Fibroblast of skin of scalp (primary cell): ENCODE measurements at regions not wholly inside any gene's neighbourhood (a gene's known extent, or its start where the extent isn't known, plus 50 kb on each side); places are given as distances from the start of the nearest gene placed in this dataset.
"Not testable (repeated sequence)": the region's sequence is repeated elsewhere in the genome, so short reads cannot be mapped to it uniquely, and the experiment has no call there.

ENCODE experiments used
- DNase-seq: peaks from one replicate; pipeline ENCODE4 v3.0.0-alpha.2; 2013

DNA sequence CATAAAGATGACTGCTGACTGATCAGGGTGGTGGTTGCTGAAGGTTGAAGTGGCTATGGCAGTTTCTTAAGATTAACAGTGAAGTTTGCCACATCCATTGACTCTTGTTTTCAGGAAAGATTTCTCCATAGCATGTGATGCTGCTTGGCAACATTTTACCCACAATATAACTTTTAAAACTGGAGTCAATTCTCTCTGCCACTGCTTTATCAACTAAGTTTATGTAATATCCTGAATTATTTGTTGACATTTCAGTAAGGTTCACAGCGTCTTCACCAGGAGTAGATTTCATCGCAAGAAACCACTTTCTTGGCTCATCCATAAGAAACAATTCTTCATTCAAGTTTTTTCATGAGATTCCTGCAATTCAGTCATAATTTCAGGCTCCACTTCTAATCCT, 166.5 kb upstream of the SPRY1 start:
- DNase-seq: no peak

GRCh38 chr4:123232439-123232838, 164.2 kb upstream of the SPRY1 start:
- DNase-seq: peak; percentile 68

DNA sequence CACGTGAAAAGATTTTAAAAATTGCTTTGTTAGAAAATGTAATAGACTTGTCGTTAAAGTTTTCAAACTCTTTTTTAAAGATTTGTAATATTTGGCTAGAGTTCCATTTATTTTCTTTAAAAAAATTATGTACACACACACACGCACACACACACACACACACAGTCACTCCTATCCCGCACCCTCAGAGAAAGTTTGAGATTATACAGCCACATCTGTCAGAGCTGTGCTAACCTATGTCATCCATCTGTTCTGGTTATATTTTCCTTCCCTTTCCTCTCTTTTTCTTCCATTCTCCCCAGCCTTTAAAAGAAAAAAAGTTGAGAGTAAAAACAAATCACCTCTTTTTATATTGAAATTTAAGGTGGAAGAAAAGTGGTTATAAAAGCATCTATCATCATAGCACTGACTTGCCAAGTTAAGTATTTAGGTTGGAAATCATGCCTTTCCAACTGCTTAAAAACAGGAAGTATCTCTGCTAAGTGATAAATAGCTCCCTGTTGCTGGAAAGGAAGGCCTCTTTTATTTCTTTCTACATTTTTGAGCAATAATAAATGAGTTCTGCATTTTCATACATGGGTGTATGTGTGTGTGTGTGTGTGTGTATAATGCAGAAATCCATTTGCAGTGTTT, 163.3 kb upstream of the SPRY1 start:
- DNase-seq: no peak

- DNase-seq: peak; percentile 76
Measured at GRCh38 chr4:123234955-123235354, 161.6 kb upstream of the SPRY1 start.

DNA sequence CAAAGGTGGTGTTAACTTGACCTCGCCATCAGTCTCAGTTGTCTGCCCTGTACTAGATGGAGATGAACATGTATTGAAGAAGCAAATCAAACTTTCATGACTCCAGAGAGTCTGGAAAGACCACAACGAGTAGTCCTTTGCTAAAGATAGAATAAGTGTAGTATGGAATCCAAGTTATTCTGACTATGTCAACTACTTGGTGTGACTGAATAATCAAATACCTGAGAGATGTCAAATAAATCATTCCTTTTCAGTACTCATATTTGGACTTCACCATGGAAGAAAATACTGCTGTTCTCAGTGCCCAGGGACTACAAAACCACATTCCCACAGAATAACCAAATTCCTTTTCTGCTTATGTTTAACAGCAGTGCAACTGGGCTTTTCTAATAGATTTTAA, 161.2 kb upstream of the SPRY1 start:
- DNase-seq: peak; percentile 92

DNA sequence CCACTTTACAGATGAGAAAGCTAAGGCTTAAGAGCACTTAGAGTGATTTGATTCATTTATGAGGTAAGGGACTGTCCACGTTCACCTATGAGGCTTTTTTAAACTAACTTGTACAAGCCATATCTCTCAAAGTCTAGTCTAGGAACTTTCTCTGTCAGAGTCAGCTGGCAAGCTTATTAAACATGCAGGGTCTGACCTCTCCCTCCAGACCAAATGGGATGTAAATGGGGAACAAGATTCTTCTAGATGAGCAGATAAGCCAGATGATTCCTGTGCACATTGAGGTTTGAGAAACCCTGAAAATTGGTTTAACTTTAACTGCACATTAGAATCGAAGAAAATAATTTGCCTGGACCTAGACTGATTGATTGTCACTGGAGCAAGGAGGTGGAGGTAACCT, 160.0 kb upstream of the SPRY1 start:
- DNase-seq: no peak

- not testable (repeated sequence) for DNase-seq
Measured at GRCh38 chr4:123240286-123240685, 156.3 kb upstream of the SPRY1 start.

DNA sequence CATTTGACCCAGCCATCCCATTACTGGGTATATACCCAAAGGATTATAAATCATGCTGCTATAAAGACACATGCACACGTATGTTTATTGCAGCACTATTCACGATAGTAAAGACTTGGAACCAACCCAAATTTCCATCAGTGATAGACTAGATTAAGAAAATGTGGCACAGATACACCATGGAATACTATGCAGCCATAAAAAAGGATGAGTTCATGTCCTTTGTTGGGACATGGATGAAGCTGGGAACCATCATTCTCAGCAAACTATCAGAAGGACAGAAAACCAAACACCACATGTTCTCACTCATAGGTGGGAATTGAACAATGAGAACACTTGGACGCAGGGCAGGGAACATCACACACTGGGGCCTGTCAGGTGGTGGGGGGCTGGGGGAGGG, 153.4 kb upstream of the SPRY1 start:
- not testable (repeated sequence) for DNase-seq

GRCh38 chr4:123244137-123244536, 152.5 kb upstream of the SPRY1 start:
- no peak for DNase-seq

- DNase-seq: no peak
Measured at GRCh38 chr4:123246085-123246484, 150.5 kb upstream of the SPRY1 start.

GRCh38 chr4:123248085-123248659, 148.4 kb upstream of the SPRY1 start:
- peak; percentile 29 for DNase-seq

GRCh38 chr4:123249821-123250220, 146.8 kb upstream of the SPRY1 start:
- DNase-seq: no peak

- DNase-seq: peak; percentile 34
Measured at GRCh38 chr4:123250843-123251242, 145.8 kb upstream of the SPRY1 start.

DNA sequence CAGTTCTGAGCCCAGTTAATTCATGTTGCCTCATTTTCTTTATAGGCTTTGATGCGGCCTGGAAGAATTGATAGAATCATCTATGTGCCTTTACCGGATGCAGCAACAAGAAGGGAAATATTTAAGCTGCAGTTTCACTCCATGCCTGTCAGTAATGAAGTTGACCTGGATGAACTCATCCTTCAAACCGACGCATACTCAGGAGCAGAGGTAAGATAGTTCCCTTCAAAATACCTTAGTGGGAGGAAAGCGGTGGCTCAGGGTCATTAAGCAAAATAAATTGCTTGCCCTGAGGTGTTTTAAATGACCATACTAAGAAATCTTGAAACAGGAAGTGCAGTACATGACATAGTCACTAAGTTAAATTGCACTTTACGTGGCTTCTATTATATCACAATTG, 140.6 kb upstream of the SPRY1 start:
- DNase-seq: no peak

DNA sequence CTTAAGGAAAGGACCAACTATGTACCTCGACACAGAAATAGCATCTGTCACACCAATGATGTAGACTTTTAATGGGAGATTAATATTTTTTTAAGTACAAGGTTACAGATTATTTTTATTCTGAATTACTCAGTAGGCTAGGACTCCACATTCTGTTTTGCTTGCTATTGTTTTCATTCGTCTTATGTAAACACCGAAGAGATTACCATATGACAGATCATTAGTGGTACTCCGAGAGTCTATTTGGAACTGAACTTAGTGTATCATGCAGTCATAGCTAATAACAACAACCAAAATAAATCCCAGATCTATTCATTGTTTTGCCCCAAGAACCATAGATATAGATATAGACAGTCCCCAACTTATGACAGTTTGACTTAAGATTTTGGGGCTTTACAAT, 139.7 kb upstream of the SPRY1 start:
- DNase-seq: no peak

- DNase-seq: no peak
Measured at GRCh38 chr4:123257591-123257990, 139.0 kb upstream of the SPRY1 start.

DNA sequence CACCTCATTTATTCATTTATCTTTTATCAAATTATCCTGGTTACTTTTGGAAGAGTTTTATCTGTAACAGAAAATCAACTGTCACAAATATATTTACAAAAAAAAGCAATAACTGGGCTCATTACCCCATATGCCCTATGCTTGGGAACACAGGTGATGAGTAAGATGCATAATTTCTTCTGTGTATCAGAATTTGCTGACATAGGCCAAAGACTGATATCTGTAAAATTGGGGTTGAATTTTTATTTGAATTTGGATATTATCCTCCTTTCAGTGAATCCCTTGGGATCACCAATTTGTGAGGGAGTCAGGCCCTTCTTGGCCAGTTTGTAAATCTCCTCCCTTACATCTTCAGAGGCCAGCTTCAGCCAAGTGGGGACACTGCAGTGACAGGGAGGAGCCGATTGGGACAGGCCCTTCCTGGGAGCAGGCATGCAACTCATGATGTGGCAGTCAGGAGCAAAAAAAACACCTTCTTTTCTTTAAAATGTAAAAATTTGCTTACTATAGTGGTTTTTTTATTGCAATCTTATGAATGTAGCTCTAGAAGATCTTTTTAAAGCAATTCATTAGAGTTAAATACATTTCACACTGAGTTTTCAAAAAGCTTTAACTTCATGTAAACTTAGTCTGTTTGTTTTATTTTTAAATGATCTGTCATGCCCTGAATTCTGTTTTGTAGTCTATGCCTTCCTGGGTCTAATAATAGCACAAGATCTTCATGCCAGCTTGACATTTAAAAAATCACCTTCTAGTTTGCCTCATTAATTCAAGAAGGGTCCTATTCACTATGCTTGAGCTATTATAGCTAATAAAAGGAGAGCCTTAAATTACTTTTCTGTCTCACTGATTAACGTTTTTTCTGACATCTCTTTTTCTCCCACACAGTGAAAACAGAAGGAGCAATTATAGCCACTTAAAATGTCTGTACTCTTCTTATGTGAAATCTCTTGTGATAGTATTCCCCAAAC, 136.6 kb upstream of the SPRY1 start:
- DNase-seq: no peak

DNA sequence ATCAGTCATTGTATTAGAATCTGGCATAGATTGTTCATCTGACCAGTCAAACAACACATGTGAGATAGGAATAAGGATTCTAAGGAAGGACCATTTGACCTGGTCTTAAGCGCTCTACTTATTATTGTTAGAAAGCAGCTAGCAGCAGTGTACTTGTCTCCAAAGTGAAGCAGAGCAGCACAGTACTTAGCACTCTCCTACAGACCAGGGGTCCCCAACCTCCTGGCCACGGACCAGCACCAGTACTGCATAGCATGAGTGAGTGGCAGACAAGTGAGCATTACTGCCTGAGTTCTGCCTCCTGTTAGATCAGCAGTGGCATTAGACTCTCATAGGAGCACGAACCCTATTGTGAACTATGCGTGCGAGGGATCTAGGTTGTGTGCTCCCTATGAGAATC, 135.9 kb upstream of the SPRY1 start:
- no peak for DNase-seq

- no peak for DNase-seq
Measured at GRCh38 chr4:123262080-123262479, 134.5 kb upstream of the SPRY1 start.

DNA sequence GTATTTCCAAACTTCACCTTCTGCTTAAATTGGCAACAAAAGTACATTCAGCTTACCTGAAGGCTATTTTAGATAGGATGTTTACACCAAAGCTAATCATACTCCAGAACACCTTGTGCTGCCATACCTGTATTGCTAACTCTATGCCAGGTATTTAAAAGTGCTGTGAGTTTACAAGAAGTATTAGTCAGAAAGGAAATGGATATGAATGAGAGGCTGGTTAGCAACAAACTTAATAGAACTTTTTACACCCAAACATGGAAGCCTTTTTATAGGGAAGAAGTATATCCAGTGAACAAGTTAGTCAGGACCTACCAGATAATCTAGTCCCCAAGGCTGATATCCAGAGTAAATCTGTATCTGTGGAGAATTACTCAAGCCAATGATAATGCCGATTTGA, 131.2 kb upstream of the SPRY1 start:
- no peak for DNase-seq

DNA sequence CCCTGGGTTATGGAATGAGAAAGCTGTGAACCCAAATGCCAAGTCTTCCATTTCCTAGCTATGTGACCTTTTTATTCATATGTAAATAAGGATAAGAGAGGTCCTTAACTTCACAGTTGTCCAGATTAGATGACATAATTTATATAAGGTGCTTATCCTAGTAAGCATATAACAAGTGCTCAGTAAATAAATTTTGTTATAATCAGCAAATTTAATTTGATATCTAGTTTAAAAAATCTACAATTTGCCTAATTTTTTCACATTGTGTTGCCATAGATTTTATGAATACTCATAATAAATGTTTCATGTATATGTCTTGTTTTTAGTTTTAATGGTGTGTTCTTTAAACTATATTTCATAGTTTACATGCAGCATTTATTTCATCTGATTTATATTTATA, 130.4 kb upstream of the SPRY1 start:
- DNase-seq: no peak

GRCh38 chr4:123278755-123279154, 117.8 kb upstream of the SPRY1 start:
- peak; percentile 51 for DNase-seq

DNA sequence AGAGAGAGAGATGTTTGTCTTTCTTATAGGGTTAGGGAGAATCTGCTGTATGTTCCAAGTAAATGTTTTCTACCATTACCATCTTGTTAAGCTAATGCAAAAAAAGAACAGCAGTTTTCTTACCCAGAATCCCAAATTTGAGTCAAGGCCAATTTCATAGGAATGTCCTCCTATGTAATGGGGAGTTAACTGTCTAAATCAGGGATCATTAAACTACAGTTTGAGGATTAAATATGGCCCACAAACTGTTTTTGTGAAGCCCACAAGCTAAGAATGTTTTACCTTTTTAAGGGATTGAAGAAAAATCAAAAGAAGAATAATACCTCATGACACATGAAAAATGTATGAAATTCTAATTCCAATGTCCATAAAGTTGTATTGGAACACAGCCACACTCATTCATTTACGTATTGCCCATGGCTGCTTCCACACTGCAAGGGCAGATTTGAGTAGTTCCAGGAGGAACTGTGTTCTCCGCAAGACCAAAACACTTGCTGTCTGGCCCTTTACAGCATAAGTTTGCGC, 113.2 kb upstream of the SPRY1 start:
- DNase-seq: peak; percentile 43
